Left ventricle myocardium inferior (tissue), 1 donor: ENCODE measurements at regions not wholly inside any gene's neighbourhood (a gene's known extent, or its start where the extent isn't known, plus 50 kb on each side); places are given as distances from the start of the nearest gene placed in this dataset.

Experiments
- DNase-seq: peaks from one replicate; pipeline ENCODE4 v3.0.0-alpha.2; 2020
- H3K27ac ChIP-seq: fragments of 200-600 bp; replicated peaks from 2 replicates; pipeline ENCODE4 v1.8.0; 2021
- H3K27me3 ChIP-seq: fragments of 200-600 bp; 2 replicates; pipeline ENCODE4 v1.8.0; 2021; ENCODE audit warnings: low read depth
- H3K36me3 ChIP-seq: fragments of 200-600 bp; 2 replicates; pipeline ENCODE4 v1.8.0; 2021
- H3K4me1 ChIP-seq: fragments of 200-600 bp; 2 replicates; pipeline ENCODE4 v1.8.0; 2021
- H3K4me3 ChIP-seq: fragments of 200-600 bp; 2 replicates; pipeline ENCODE4 v1.8.0; 2021; ENCODE audit warnings: mild to moderate bottlenecking, moderate library complexity
- H3K9me3 ChIP-seq: fragments of 200-600 bp; replicated peaks from 2 replicates; pipeline ENCODE4 v1.8.0; 2021
- intact Hi-C: fragments of 100-400 bp; cut with micrococcal nuclease; formaldehyde crosslinking; loops from one replicate; pipeline ENCODE4 v1.11.0; 2022
- TF ChIP-seq, protein P1 (sequence below): fragments of 200-600 bp; IDR thresholded peaks from 2 replicates; pipeline ENCODE4 v1.8.0; 2021; ENCODE audit warnings: antibody characterized with exemption, mild to moderate bottlenecking, borderline replicate concordance
- donor health status: DM: no; HTN: yes; CAD: no; lungs with severe emphysema.

DNA sequence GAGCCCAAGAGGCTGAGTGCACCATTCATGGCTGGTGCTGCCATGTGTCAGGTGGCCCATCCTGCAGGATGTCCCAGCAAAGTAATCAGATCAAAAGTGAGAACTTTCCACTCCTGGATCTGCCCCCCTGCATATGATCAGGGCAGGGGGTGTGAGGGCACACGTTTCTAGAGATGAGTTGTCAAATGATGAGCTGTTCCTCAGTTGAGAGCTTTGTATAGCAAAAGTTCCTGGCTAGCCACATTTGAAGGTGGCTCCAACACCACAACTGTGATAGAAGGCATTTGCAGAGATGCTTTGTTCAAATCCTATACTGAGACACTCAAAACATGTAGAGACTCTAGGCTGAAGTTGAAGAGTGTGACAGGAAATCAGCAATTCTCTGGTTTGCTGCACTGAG lies 501.8 kb downstream of the BCOR start:
- TF ChIP-seq, protein P1, sequence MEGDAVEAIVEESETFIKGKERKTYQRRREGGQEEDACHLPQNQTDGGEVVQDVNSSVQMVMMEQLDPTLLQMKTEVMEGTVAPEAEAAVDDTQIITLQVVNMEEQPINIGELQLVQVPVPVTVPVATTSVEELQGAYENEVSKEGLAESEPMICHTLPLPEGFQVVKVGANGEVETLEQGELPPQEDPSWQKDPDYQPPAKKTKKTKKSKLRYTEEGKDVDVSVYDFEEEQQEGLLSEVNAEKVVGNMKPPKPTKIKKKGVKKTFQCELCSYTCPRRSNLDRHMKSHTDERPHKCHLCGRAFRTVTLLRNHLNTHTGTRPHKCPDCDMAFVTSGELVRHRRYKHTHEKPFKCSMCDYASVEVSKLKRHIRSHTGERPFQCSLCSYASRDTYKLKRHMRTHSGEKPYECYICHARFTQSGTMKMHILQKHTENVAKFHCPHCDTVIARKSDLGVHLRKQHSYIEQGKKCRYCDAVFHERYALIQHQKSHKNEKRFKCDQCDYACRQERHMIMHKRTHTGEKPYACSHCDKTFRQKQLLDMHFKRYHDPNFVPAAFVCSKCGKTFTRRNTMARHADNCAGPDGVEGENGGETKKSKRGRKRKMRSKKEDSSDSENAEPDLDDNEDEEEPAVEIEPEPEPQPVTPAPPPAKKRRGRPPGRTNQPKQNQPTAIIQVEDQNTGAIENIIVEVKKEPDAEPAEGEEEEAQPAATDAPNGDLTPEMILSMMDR = no peak
- Histone ChIP-seq H3K9me3 (no peaks in the 10 kb centered on the region), H3K27ac (no peak overlapping the region), H3K36me3 (no peaks in the 10 kb centered on the region), H3K4me3 (no peak overlapping the region), H3K4me1 (no peaks in the 10 kb centered on the region), H3K27me3 (no peaks in the 10 kb centered on the region)
- intact Hi-C loops = no loop called here
- no peak for DNase-seq

DNA sequence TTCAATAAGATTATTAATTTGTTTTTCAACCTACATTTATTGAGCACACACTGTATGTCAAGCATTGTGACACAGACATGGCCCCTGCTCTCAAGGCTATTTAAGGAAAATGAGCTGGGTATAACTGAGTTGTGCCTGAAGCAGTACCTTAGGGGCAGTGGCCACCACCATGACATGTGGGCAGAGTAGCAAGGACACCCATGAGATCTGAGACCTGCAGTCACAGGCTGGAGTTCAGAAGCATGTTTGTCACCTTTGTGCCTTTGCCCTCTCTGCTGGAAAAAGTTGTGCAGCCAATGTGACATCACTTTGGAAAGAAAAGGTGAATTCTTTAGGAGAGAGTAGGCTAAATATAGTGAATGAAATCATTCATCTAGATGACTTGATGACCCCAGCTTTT lies 501.3 kb downstream of the BCOR start:
- Histone ChIP-seq H3K27me3 (no peaks in the 10 kb centered on the region), H3K9me3 (no peaks in the 10 kb centered on the region), H3K4me1 (no peaks in the 10 kb centered on the region), H3K27ac (no peak overlapping the region), H3K4me3 (no peak overlapping the region), H3K36me3 (no peaks in the 10 kb centered on the region)
- TF ChIP-seq, protein P1 = no peak
- intact Hi-C loops = no loop called here
- no peak for DNase-seq

DNA sequence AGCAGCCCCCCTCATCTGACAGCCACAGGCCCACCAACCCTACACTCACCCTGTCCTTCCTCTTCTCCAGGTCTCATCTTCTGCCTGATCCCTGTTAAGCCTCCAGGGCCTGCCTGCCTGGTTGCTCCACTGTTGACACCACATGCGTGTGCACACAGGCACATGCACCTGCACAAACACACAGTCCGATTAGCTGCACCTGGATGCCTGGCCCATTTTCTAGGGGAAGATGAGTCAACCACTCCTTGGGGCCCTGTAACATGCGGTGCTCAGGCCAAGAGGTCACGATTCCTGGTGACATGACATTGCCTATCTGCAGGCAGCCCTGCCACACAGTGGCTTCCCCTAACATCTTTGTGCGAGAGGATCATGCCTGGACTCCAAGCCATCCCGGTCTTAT lies 498.4 kb downstream of the BCOR start:
- TF ChIP-seq, protein P1 = no peak
- no peak for DNase-seq
- Histone ChIP-seq H3K4me3 (no peak overlapping the region), H3K36me3 (no peaks in the 10 kb centered on the region), H3K27me3 (no peaks in the 10 kb centered on the region), H3K27ac (no peak overlapping the region), H3K4me1 (no peaks in the 10 kb centered on the region), H3K9me3 (no peaks in the 10 kb centered on the region)
- intact Hi-C loops = no loop called here

DNA sequence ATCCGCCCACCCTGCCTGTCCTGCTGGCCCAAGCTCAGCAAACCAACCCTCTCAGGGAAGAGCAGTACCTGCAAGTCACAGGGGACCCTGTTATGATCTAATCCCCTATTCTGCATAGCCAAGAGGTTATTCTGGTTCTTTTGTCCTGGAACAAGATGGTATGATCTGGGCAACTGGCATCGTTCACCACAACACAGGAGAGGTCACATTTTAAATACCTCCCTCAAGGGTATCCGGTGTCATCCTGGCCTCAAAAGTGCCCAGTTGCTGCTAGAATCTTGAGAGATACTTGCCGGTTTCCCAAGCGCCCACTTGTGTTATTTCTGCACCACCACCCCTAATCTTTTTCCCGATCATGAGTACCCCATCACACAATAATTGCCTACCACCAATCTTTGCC lies 497.5 kb downstream of the BCOR start:
- H3K27ac ChIP-seq = no peak overlapping the region
- no peak overlapping the region for H3K4me3 ChIP-seq
- intact Hi-C loops = no loop called here
- TF ChIP-seq, protein P1 = no peak
- DNase-seq = no peak
- H3K27me3 ChIP-seq = no peaks in the 10 kb centered on the region
- no peaks in the 10 kb centered on the region for H3K9me3 ChIP-seq
- H3K36me3 ChIP-seq = no peaks in the 10 kb centered on the region
- no peaks in the 10 kb centered on the region for H3K4me1 ChIP-seq

DNA sequence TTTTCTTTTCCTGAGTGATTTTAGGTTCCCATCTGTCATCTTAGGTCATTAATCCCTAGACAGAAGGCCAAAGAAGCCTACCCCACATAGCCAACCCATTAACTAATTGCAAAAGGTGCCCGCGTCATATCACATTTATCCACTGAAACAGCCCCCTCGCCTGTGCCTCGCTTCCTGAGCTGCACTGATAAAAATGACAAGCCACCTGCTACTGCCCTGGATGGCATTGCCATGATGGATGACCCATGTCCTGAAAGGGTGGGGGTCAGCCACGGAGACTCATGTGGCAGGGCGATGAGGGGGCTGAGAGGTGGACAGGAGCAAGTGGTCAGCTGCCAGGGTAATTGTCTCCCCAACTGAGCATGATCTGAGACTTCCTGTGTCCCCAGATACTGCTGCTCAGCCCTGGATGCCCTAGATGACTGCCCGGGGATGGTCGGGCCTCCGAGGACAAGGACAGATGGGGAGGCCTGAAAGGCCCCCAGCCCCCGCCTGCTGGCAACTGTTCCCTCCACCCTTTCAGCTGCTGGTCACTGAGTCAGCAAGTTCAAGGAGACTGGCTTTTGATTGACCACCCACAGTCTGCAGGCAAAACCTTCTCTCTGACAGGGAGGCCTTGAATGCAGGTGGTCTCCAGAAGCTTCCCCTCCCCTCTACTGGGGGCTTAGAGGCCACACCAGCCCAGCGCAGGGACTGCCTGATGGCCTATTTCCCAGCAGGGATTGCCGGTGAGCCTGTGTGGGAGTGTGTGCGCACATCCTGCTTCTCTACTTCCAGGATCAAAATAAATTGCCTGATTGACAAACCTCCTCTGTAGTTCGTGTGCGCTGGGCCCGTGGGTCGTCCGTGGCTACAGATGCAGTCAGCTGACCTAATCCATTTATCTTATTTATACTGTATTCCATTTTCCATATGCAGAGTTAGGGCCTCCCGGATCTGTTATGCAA lies 496.3 kb downstream of the BCOR start:
- Histone ChIP-seq H3K36me3 (no peaks in the 10 kb centered on the region), H3K27ac (no peak overlapping the region), H3K4me1 (no peaks in the 10 kb centered on the region), H3K4me3 (no peak overlapping the region), H3K9me3 (no peaks in the 10 kb centered on the region), H3K27me3 (no peaks in the 10 kb centered on the region)
- no peak for DNase-seq
- intact Hi-C loops = no loop called here
- TF ChIP-seq, protein P1 = no peak
